A673 (cell line): ENCODE measurements at regions not wholly inside any gene's neighbourhood (a gene's known extent, or its start where the extent isn't known, plus 50 kb on each side); places are given as distances from the start of the nearest gene placed in this dataset.

Source experiments
- BruUV-seq: library from RNA; stranded (reverse); fragments of 400-500 nt; replicated peaks from 2 replicates; lab custom pipeline; 2021; lab: Mats Ljungman, UMichigan
- CTCF ChIA-PET: fragments of 300-600 bp; sonication (Branson Sonifier 250); formaldehyde crosslinking; loops from one replicate; lab custom pipeline; 2022; ENCODE audit warnings: antibody characterized with exemption; lab: Charles Lee
- POLR2A ChIA-PET: fragments of 300-600 bp; sonication (Branson Sonifier 250); formaldehyde crosslinking; loops from one replicate; lab custom pipeline; 2022; ENCODE audit warnings: antibody characterized with exemption; ENCODE audit not compliant: low non-redundant PET; lab: Charles Lee
- DNase-seq: peaks from one replicate; pipeline ENCODE4 v3.0.0-alpha.2; 2015; ENCODE audit warnings: low spot score
- H3K27ac ChIP-seq: fragments of 200-600 bp; sonication (generic); 2 replicates; pipeline ENCODE4 v1.5.1; 2016; ENCODE audit warnings: mixed run types, low read depth, mild to moderate bottlenecking, mixed read lengths, antibody characterized with exemption, low read length; ENCODE audit not compliant: poor library complexity, severe bottlenecking
- H3K27me3 ChIP-seq: fragments of 200-600 bp; sonication (generic); replicated peaks from 2 replicates; pipeline ENCODE4 v1.6.1; 2017; ENCODE audit warnings: mixed run types, low read depth, mild to moderate bottlenecking, mixed read lengths, antibody characterized with exemption, low read length; ENCODE audit not compliant: insufficient read depth, poor library complexity
- H3K36me3 ChIP-seq: fragments of 200-600 bp; sonication (generic); 2 replicates; pipeline ENCODE4 v1.6.1; 2016; ENCODE audit warnings: mixed run types, mild to moderate bottlenecking, mixed read lengths, antibody characterized with exemption, low read length; ENCODE audit not compliant: insufficient read depth, poor library complexity, severe bottlenecking
- H3K4me1 ChIP-seq: fragments of 200-600 bp; sonication (generic); 2 replicates; pipeline ENCODE4 v1.6.1; 2017; ENCODE audit warnings: mixed run types, mild to moderate bottlenecking, mixed read lengths, antibody characterized with exemption, low read length; ENCODE audit not compliant: insufficient read depth, poor library complexity, severe bottlenecking
- H3K4me3 ChIP-seq: fragments of 200-600 bp; sonication (generic); 2 replicates; pipeline ENCODE4 v1.5.1; 2016; ENCODE audit warnings: low read depth, mixed run types, mild to moderate bottlenecking, mixed read lengths, low read length; ENCODE audit not compliant: poor library complexity, severe bottlenecking
- H3K9me3 ChIP-seq: fragments of 200-600 bp; sonication (generic); 2 replicates; pipeline ENCODE4 v1.6.1; 2016; ENCODE audit warnings: mixed run types, low read depth, mild to moderate bottlenecking, mixed read lengths, antibody characterized with exemption, low read length; ENCODE audit not compliant: poor library complexity, severe bottlenecking
- EZH2 ChIP-seq: fragments of 200-600 bp; sonication (generic); IDR thresholded peaks from 2 replicates; pipeline ENCODE4 v1.6.1; 2017; ENCODE audit warnings: borderline replicate concordance, low read depth, mild to moderate bottlenecking, mixed read lengths, antibody characterized with exemption, low read length; ENCODE audit not compliant: poor library complexity, severe bottlenecking
- intact Hi-C: fragments of 100-400 bp; cut with micrococcal nuclease; formaldehyde crosslinking; loops from one replicate; pipeline ENCODE4 v1.10.0; 2022; ENCODE audit not compliant: unreplicated experiment
- TF ChIP-seq, protein P1 (sequence below): fragments of 300-800, 200-600 bp; sonication (generic); conservative IDR thresholded peaks from 2 replicates; pipeline ENCODE4 v1.5.1; 2017; ENCODE audit warnings: low read depth, mild to moderate bottlenecking, antibody characterized with exemption, low read length, moderate library complexity, mixed read lengths

DNA sequence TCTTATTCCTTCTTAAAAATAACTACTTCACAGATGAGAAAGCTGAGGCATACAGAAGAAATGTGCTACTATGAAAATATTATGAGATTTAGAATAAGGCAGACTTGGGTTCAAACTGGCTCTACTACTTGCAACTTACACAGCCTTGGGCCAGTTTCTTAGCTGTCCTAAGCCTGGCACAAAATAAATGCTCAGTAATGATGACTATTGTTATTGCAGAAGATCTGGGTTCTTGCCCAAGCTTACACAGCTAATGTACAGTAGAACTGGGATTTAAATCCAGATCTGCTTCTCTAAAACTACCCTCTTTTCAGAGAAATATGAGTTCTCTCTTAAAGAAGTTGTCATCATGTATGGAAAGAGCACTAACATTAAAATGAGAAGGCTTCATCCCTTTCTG is 228.2 kb upstream of the TPRG1 start:
- POLR2A ChIA-PET: no interaction called here
- TF ChIP-seq, protein P1, sequence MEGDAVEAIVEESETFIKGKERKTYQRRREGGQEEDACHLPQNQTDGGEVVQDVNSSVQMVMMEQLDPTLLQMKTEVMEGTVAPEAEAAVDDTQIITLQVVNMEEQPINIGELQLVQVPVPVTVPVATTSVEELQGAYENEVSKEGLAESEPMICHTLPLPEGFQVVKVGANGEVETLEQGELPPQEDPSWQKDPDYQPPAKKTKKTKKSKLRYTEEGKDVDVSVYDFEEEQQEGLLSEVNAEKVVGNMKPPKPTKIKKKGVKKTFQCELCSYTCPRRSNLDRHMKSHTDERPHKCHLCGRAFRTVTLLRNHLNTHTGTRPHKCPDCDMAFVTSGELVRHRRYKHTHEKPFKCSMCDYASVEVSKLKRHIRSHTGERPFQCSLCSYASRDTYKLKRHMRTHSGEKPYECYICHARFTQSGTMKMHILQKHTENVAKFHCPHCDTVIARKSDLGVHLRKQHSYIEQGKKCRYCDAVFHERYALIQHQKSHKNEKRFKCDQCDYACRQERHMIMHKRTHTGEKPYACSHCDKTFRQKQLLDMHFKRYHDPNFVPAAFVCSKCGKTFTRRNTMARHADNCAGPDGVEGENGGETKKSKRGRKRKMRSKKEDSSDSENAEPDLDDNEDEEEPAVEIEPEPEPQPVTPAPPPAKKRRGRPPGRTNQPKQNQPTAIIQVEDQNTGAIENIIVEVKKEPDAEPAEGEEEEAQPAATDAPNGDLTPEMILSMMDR: no peak
- TF ChIP-seq EZH2: no peak
- no TSS peak for BruUV-seq
- Histone ChIP-seq H3K27ac (no peak overlapping the region), H3K36me3 (no peaks in the 10 kb centered on the region), H3K9me3 (no peaks in the 10 kb centered on the region), H3K27me3 (no peaks in the 10 kb centered on the region), H3K4me3 (no peak overlapping the region), H3K4me1 (peaks cover 13% of the 10 kb centered on the region)
- intact Hi-C loops: no loop called here
- no peak for DNase-seq
- CTCF ChIA-PET: no interaction called here

DNA sequence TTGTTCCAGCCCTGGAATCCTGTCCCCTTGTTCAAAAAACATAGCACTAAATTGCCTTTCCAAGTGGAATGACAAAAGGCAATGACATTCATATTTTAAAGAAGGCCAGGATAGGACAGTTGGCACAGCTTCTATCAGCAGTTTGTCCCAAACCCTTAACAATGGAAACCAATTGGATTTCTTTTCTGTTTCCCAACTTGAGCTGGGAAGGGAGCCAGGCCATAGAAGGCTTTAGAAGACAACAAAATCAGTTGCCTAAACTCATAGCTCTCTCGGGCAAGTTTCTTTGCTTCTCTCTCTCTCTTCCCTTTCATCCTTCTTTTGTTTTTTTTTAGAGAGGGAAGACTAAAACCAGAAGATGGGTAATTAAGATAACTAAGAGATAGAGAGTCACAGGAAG is 227.7 kb upstream of the TPRG1 start:
- TF ChIP-seq, protein P1: no peak
- no peak for TF ChIP-seq EZH2
- H3K9me3 ChIP-seq: no peaks in the 10 kb centered on the region
- no peak for DNase-seq
- peaks cover 18% of the 10 kb centered on the region for H3K4me1 ChIP-seq
- intact Hi-C loops: no loop called here
- H3K36me3 ChIP-seq: no peaks in the 10 kb centered on the region
- BruUV-seq: no TSS peak
- POLR2A ChIA-PET: no interaction called here
- no peaks in the 10 kb centered on the region for H3K27me3 ChIP-seq
- CTCF ChIA-PET: no interaction called here
- H3K27ac ChIP-seq: no peak overlapping the region
- H3K4me3 ChIP-seq: no peak overlapping the region

DNA sequence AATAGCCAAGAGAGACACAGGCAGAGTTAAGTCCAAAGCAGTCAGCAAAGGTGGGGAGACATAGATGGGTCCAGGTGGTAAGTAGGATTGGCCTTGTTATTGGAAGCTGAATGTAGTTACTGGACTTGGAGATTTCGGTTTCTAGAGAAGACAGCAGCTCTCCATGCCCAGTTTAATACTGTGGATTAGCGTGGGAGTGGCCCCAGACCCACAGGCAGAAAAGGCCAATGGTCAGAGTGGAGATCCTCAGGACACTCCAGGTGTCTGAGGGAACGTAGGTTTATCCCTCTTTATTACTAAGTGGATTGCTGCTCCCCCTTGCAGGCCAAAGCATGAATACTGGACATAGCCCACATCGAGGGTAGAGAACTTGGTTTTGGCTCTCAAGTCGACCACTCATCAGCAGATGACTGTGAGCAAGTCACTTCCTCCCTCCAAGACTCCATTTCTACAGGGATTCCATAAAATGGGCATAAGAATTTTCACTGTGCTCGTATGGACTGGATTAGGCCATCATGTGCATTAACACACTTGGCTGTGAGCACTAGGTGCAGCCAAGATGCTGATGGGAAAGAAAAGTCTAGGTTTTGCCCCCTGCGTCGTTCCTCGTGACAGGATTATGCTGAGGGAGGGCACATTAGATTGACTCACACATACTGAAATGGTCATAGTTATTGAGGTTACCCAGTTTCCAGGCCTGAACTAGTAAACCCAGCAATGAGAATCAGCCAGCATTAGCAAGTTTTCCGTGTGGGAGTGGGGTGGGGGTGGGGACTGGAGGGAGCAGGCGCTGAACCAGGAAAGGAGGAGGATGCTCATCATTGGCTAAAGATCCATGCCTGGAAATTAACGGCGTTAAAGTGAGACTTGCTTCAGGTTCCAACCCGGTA is 225.2 kb upstream of the TPRG1 start:
- DNase-seq: no peak
- ChIA-PET POLR2A (interaction anchor here (0.6 kb wide), 1 partner anchor 233 kb away, joined by 3 read pairs; no protein-coding TSS in a partner anchor), CTCF (interaction anchor here (1.5 kb wide), 1 partner anchor 1207 kb away, joined by 7 read pairs; no protein-coding TSS in a partner anchor)
- Histone ChIP-seq H3K4me3 (peak overlapping the region; percentile 48), H3K9me3 (no peaks in the 10 kb centered on the region), H3K36me3 (no peaks in the 10 kb centered on the region), H3K27me3 (no peaks in the 10 kb centered on the region), H3K27ac (no peak overlapping the region), H3K4me1 (peaks cover 19% of the 10 kb centered on the region)
- intact Hi-C loops: no loop called here
- TF ChIP-seq, protein P1: no peak
- no peak for TF ChIP-seq EZH2
- BruUV-seq: no TSS peak
